ENCODE measurements at regions not wholly inside any gene's neighbourhood (a gene's known extent, or its start where the extent isn't known, plus 50 kb on each side); places are given as distances from the start of the nearest gene placed in this dataset.
"Not testable (repeated sequence)": the region's sequence is repeated elsewhere in the genome, so short reads cannot be mapped to it uniquely, and the experiment has no call there.

DNA sequence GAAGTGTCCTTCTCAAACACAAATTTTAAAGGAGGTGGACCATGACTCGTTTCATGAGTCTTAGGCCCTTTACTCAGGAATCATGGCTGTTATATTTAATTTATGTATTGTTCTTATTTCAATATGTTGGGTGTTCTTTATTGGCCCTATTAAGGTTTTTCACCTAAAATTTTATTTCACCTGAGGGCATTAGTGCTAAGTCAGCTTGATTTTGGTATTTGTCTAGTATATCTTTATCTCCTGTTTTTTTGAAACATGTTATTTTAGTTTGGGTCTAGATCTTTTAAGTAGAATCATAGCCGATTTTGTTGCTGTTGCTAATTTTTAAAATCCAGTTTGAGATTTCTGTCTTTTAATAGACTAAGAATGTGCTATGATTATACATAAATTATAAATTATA, 430.4 kb downstream of the RPS6KC1 start:
- DNase-seq = no peak

DNA sequence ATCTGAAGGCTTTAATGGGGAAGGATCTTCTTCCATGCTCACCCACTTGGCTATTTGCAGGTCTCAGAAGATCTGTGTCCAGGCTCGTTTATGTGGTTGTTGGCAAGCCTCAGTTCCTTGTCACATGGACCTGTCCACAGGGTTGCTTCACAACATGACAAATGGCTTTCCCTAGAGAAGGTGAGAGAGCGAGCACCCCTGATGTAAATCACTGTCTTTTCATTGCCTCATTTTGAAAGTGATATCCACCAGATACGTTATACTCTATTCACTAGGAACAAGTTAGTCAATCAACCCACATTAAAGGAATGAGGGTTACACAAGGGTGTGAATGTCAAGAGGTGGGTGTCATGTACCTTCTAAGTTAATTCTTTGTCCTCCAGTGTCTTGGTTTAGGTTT, 433.3 kb downstream of the RPS6KC1 start:
- DNase-seq = no peak

DNA sequence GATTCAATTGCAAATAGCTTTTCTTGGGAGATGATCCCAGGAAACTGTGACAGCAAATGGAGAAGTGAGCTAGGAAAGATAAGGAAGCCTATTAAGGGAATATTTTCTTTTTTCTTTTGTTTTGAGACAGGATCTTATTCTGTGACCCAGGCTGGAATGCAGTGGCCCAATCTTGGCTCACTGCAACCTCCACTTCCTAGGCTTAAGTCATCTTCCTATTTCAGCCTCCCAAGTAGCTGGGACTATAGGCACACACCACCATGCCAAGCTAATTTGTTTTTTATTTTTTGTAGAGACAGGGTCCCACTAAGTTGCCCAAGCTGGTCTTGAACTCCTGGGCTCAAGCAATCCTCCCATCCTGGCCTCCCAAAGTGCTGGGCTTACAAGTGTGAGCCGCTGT, 433.7 kb downstream of the RPS6KC1 start:
- no peak for DNase-seq

DNA sequence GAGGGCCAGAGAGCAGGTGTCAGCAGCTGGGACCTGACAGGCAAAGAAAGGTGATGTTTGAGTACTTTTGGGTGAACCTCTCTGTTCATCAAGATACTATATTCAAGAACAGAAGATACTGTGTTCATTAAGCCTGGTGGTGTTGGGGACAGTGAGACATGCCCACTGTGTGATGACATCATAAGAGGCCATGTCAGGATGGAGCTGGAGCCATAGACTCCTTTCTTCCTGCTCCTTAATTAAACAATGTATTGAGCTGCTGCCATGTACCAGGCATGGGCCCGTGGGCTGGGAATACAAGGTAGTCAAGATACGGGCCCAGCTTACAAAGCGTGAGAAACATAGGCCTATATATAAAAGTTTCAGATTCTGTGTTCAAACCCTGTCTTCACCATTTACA, 435.4 kb downstream of the RPS6KC1 start:
- no peak for DNase-seq

DNA sequence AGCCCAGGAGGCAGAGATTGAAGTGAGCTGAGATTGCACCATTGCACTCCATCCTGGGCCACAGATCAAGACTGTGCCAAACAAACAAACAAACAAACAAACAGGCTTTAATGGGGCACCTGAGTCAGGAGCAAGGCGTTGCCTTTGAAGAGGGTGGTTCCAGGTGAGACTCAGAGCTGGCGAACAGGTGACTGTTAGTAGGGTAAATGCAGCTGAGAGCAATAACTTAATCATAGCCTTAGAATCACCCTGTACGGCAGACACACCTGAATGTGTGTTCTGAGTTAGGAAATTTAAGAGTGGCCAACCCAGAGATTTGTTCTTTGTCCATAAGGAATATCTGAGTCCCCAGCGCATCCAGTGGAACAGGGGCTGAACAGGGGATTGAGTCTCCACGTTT, 440.4 kb downstream of the RPS6KC1 start:
- DNase-seq = no peak

DNA sequence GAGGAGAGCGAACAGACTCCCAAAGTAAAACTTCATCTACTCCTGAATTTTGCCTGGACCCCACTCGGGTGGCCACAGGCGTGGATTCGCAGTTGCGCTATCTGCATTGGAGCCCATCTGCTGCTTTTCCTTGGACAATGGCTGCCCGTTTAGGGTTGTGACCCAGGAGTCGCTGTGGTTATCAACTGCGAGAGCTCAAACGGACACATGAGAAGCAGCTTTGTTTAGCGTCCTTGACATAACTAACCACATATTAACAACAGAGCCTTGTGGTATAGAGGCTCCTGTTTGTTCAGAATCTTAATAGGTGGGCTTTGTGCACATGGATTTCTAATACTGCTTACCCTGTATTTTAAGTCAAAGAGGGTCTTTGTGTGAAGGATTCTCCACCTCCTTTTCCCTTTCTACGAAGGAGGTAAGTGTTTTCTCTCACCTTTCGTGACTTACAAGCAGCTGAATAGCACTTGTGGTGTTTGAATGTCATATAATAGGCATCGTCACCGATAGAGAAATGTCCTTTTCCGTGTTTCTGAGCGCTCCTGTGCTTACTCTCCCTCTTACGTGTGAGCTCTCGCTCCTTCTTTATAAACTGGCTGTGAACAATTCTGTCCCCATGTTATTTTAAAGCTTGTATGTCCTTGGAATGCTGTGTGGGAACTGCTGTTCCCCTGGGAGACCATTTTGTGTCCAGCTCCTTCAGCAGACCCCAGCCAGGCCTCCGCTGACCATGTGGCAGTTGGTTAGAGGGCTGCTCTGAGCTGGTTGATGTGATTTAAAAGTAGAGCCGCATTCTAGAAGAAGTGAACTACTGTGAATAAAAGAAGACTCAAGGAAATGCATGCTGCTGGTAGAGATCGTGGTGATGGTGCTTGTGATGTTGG, 441.4 kb downstream of the RPS6KC1 start:
- DNase-seq = no peak

DNA sequence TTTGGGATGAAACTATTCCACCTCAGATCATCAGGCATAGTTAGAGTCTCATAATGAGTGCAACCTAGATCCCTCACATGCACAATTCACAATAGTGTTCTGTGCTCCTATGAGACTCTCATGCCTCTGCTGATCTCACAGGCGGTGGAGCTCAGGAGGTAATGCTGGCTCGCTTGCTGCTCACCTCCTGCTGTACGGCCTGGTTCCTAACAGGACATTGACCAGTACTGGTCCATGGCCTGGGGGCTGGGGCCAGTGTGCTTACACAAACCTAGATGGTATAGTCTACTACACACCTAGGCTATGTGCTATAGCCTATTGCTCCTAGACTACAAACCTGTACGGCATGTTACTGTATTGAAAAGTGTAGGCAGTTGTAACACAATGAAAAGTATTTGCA, 448.4 kb downstream of the RPS6KC1 start:
- DNase-seq = no peak

DNA sequence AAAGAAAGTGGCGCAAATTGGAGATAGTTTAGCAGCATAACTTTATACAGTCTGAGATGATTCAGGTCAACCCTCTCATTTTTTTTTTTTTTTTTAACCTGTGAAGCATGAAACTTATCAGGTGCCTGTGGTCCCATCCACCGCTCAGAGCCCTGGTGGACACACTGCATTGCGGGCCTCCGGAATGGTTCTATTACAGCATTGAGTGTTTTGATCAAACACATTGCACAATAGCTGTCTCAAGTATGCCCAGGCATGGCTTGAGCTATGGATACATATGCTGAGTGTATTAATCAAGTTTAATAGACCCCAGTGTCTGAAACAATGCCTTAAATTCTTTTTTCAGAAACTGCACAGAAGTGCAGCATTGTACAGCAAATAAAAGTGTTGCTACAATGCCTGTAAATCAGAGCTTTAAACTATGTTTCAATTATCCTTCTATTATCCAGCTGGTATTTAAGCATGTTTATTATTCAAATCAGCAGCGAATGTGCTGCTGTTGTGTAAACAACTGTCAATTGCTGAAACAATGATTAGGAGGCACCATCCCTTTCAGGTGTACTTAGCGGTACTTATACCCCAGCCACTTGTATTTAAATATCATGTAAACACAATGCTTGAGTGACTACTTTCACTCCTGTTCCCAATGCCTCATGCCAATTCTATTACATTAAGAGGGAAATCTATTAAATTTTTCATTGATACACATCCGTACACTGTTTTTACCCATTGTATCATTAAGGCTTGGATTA, 456.6 kb downstream of the RPS6KC1 start:
- no peak for DNase-seq

DNA sequence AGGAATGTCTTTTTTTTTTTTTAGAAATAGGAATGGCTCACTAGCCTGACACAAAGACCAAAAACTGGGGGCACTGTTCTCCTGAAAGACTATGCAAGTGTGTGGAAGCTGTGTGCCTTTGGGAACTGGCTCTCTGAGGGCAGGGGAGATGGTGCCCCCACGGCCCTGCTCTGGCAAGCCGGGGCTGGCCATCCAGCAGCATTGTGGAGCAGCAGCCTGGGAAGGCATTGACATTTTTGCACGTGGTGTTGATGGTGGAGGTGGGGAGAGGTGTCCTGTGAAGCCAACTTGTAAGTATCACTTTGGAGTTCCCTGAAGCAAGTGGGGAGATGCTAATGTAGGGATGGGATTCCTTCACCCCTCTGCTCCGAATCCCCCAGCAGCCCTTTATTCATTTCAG, 460.1 kb downstream of the RPS6KC1 start:
- DNase-seq = no peak

DNA sequence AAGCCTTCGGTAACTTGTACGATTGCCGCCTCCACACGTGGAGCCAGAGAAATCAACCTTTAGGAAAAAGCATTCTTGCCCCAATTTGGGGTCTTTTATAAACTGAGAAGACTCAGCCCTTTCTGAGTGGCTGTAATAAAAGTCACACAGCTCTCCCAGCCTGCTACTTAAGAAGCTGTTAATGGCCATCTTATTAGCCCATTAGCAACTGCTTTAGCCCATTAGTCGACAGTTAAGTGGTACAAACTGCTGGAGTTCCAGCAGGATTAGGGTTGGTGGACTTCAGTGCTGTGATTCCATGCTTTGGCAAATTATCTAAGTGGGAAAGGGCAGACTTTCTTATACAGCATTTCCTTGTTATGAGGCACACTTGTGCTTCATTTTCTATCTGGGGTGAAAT, 461.3 kb downstream of the RPS6KC1 start:
- no peak for DNase-seq

DNA sequence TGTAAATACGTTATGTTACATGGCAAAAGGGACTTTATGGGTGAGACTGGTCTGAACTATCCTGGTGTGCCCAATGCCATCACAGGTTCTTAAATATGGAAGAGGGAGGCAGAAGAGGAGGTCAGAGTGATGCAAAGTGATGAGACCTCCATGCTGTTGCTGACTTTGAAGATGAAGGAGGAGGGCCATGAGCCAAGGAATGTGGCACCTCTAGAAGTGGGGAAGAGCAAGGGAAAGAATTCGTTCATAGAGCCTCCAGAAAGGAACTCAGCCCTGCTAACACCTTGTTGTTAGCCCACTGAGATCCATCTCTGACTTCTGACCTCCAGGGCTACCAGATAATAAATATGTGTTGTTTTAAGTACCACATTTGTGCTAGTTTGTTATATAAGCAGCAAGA, 462.0 kb downstream of the RPS6KC1 start:
- no peak for DNase-seq

DNA sequence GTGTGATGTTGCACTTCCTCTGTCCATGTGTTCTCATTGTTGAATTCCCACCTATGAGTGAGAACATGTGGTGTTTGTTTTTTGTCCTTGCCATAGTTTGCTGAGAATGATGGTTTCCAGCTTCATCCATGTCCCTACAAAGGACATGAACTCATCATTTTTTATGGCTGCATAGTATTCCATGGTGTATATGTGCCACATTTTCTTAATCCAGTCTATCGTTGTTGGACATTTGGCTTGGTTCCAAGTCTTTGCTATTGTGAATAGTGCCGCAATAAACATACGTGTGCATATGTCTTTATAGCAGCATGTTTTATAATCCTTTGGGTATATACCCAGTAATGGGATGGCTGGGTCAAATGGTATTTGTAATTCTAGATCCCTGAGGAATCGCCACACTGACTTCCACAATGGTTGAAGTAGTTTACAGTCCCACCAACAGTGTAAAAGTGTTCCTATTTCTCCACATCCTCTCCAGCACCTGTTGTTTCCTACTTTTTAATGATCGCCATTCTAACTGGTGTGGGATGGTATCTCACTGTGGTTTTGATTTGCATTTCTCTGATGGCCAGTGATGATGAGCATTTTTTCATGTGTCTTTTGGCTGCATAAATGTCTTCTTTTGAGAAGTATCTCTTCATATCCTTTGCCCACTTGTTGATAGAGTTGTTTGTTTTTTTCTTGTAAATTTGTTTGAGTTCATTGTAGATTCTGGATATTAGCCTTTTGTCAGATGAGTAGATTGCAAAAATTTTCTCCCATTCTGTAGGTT, 463.6 kb downstream of the RPS6KC1 start:
- DNase-seq = not testable (repeated sequence)

DNA sequence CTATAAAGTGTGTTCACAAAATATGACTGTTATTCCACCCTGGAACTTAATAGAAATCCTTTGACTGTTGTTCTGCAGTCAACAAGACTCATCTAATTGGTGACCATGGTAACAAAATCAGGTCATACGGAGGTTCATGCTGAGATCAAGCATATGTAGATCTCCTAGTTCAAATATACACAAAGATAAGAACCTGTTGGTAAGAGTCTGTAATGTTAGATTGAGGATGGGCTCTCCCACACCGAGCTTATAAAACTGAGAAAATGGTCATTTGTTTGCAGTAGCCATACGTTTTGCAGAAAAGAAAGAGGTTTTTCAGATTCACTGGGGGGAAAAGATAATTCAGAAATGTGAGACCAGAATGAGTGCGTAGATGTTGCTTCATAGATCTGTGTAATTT, 468.1 kb downstream of the RPS6KC1 start:
- DNase-seq = no peak

DNA sequence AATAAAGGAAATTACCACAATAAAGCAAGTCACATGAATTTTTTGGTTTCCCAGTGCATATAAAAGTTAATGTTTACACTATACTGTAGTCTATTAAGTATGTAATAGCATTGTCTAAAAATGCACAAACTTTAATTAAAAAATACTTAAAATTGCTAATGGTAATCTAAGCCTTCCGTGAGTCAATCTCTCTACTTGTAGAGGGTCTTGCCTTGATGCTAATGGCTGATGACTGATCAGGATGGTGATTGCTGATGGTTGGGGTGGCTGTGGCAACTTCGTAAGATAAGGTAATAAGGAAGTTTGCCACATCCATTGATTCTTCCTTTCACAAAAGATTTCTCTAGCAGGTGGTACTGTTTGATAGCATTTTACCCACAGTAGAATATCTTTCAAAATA, 466.6 kb upstream of the PROX1 start:
- DNase-seq = no peak

DNA sequence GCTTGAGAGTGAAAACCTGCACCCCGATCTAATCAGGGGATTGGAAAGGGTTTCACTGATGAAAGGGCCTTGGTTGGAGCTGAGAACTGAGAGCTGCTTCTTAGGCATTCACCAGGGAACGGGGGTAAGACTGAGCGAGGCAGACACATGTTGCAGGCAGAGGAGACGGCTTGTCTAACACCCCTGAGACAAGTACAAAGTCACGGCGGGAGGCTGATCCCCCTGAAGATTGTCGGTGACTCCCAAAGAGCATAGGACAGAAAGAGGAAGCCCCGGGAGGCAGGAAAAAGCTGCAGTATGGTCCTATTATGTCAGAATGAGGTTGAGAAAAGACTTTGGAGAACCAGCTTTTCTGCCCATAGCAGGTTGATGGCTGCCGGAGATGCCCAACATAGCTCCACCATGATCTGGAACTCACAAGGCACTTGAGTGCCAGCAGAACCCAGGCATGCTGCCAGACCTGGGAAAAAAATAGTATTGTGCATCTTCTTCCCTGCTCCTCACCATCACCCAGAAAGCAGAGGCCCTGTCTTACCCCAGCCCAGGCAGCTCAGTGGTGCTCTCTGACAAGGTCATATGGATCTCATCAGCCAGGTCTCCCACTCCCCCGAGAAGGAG, 463.9 kb upstream of the PROX1 start:
- no peak for DNase-seq

DNA sequence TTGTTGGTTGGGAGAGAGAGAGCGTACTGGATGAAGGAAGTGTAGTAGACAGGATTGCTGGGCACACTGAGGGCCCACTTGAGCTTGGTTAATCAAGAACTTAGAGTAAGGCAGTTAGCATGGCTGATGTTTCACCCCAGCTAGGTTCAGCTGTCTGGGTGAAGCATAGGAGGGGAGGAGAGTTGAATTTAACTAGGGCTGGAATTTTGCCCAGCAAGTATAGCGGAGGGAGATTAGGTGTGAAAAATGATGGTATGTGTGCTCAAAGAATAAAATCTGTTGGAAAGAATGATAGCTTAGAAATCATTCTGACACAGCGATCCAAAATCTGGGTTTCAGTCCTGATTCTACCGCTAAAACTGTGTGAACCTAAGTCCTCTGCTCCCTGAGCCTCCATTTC, 461.5 kb upstream of the PROX1 start:
- no peak for DNase-seq

DNA sequence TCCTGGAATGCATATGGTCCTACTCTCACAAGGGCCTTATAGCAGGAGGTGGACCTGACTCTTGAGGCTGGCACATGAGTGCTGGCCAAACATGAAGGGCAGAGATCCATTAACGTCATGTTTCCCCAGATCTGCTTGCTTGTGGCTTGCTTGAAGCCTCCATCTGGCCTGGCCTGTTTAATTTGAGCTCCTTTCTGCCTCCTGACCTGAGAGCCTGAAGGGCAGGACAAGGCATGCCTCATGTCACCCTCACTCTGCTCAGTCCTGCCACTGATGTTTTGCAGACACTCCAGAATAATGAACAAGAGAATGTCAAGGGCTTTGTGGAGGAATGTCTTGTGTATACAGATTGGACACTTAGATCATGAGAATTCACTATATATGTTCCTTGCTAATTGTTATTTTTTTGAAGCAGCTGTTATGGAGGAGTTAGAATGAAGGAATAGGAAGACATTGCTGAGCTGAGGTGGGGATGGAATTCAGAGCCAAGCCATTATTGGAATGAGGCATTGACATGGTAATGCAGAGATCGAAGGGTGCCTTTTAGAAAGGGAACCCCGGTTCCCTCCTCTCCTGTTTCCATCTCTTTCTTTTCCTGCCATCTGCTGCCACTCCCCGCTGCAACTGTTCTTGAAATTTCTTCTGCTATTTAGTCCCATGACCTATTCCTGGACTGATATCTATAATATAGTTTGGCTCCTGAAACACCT, 457.0 kb upstream of the PROX1 start:
- no peak for DNase-seq

DNA sequence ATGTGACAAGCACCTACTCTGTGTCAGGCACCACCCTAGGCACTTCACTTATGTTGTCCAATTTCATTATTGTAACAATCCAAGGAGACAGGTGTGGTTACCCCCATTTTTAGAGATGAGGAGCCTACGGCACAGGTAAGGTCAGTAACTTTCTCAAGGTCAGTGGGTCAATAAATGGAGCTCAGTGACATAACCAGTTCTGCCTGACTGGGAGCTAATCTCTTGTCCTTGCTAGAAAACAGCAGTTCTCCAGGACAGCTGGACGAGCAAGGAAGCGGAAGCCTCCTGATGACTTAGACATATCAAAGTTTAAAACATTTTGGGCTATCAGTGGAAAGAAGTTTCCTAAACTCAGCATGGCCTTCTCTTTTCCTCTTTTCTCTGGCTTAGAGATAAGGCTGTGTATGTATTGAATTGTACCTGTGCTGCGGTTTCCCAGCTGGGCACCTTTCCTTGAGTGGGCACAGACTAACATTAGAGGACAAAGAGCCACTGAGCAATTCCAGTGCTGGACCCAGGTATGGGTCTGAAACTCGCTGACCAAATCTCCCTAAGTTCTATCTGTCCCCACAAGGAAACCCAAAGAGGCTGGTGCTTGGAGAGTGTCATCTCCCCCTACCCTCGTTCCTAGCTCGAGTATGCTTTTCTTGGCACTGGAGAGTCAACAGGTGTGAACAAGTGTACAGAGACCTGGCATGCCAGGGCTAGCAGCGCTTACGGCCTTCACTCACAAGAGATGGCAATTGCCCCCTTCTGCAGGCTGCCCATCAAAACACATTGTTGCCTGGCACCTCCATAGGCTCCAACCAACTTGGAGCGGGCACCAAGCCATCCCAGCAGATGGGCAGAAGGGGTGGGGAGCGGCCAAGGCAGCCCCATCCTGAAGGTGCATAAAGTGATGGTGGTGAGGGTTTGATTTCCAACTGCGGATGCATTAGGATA, 456.1 kb upstream of the PROX1 start:
- DNase-seq = no peak

DNA sequence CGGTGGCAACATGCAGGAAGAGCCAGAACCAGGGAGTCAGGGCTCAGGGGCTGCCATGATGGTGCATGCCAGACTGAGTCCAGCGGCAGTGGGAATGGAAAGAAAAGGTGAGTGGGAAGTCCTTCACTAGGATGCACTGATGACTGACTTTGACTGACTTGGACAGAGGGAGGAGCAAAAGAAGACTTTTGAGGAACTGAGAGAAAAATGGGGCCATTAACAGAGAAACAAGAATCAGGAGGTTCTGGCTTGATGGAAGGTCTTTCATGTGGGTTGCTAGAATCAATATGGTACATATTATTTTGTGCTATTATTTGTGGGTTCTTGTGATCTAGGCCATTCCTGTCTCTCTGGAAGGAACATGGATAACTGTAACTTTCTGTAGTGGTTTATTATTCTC, 454.6 kb upstream of the PROX1 start:
- no peak for DNase-seq

DNA sequence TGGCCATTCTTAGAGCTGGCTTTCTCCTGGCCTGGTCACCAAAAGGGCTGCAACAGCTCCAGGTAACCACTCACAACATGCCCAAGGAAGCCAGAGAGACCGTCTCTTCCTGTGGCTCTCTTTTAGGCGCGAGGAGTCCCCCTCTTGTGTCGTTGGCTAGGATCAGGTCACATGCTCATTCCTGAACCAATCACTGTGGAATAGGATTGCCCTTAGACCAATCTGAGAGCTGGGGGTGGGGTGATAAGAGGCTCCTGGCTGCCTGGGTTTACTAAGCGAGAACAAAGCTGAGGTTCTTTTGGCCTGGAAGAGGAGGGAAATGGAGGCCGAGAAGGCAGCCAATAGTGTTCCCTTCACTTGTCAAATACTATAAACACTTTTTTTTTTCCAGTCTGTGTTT, 452.1 kb upstream of the PROX1 start:
- no peak for DNase-seq

DNA sequence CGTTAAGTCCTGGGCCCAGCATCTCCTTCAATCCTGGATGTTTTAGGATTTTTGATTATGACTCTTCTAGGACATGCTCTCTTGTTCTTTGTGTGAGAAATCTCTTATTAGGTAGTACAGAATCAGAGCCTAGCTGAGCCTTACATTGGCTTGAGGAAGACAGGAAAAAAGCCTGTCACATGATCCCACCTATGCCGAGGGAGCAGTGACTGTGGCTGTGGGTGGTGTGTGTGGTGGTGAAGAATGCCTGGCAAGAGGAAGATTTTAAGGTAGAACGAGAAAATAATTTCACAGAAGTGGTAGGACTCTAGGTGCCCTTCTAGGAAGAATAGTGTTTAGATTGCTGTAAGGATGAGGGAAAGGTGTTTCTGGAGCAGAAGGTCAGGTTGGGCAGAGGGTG, 449.5 kb upstream of the PROX1 start:
- DNase-seq = no peak
